GM19238 (cell line): ENCODE measurements at regions not wholly inside any gene's neighbourhood (a gene's known extent, or its start where the extent isn't known, plus 50 kb on each side); places are given as distances from the start of the nearest gene placed in this dataset.
"Not testable (repeated sequence)": the region's sequence is repeated elsewhere in the genome, so short reads cannot be mapped to it uniquely, and the experiment has no call there.

Source experiments
- DNase-seq: peaks from one replicate; pipeline ENCODE4 v3.0.0; 2011; ENCODE audit warnings: low spot score; ENCODE audit not compliant: insufficient read length

- DNase-seq = no peak
Measured at GRCh38 chr19:27859689-27860088, 1353.3 kb downstream of the UQCRFS1 start.

DNA sequence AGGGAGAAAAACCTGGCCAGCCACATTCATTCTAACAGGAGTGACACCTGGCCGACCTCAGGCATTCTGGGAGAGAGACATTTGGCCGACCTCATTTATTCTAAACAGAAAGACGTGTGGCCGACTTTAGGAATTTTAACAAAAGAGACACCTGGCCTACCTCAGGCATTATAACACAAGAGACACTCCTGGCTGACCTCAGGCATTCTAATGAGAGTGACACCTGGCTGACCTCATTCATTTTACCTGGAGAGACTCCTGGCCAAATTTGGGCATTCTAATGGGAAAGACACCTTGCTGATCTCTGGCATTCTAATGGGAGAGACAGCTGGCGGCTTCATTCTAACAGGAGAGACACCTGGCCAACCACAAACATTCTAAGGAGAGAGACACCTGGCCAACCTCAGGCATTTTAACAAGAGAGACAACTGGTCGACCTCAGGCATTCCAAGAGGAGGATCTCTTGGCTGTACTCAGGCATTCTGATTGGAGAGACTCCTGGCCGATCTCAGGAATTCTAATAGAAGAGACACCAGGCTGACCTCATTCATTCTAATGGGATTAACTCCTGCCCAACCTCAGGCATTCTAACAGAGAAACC, 1353.9 kb downstream of the UQCRFS1 start:
- DNase-seq = no peak

- not testable (repeated sequence) for DNase-seq
Measured at GRCh38 chr19:27852931-27853330, 1360.0 kb downstream of the UQCRFS1 start.

GRCh38 chr19:27851543-27852060, 1361.3 kb downstream of the UQCRFS1 start:
- DNase-seq = no peak

DNA sequence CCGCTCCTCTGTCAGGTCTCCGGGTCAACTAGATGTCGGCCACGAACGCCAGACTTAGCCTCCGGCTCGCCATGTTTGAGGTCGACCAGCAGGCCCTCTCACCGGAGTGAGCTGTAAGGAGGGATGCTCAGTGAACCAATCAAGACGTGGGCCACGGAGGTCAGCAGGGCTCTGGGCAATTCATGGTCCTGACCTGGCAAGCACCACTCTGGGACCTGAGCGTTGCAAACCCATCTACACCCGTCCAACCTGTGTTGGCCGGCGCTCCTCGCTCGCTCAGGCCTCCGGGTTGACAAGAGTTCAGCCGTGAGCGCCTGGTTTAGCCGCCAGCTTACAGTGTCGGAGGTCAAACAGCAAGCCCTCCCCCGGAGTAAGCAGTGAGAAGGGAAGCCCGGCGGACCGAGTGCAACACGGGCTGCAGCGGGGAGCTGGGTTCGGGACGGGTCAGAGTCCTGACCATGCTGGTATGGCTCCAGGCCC, 1361.9 kb downstream of the UQCRFS1 start:
- no peak for DNase-seq

DNA sequence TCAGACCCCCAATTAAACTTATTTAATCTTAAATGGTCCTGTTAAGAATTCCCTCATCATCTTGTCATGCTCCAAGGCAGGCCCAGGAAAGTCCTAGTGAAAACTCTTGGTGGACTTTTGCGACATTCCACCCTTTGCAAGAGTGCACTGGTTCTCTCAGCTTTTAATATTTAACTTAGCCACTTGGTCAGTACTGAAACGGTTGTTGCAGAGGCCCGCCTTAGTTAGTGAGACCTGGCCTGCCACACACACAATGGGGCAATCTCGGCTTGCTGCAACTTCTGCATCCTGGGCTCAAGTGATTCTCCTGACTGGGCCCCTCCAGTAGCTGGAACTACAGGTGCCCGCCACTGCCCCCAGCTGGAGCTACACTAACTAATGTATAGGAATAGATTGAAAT, 1366.0 kb downstream of the UQCRFS1 start:
- DNase-seq = no peak

GRCh38 chr19:27844261-27844660, 1368.7 kb downstream of the UQCRFS1 start:
- no peak for DNase-seq

GRCh38 chr19:27843861-27844260, 1369.1 kb downstream of the UQCRFS1 start:
- DNase-seq = no peak

- no peak for DNase-seq
Measured at GRCh38 chr19:27833031-27833430, 1379.9 kb downstream of the UQCRFS1 start.

- DNase-seq = no peak
Measured at GRCh38 chr19:27828829-27829228, 1384.1 kb downstream of the UQCRFS1 start.

DNA sequence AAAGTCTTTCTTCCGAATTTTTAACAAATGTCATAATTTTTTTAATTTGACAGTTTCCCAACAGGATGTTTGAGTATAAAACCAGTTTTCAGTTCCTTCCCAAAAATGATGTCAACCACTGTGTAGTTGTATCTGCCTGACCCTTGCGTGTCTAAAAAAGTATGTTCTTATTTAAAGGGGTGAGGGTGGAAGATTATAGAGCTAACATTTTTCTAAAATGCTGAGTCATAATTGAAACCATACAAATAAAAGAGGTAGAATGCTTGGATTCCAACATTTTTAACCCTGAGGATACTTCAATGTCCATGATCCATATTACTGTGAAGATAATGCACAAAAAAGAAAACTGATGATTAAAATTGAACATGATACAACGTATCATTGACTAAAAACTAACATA, 1388.8 kb downstream of the UQCRFS1 start:
- DNase-seq = no peak

- DNase-seq = no peak
Measured at GRCh38 chr19:27822336-27822735, 1390.6 kb downstream of the UQCRFS1 start.

- DNase-seq = no peak
Measured at GRCh38 chr19:27821418-27822018, 1391.4 kb downstream of the UQCRFS1 start.

DNA sequence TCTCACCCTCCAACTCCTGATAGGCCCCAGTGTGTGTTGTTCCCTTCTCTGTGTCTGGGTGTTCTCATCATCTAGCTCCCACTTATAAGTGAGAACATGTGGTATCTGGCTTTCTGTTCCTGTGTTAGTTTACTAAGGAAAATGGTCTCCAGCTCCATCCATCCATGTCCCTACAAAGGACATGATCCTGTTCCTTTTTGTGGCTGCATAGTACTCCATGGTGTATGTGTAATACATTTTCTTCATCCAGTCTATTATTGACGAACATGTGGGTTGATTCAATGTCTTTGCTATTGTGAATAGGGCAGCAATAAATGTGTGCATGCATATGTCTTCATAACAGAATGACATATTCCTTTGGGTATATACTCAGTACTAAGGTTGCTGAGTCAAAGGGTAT, 1397.0 kb downstream of the UQCRFS1 start:
- no peak for DNase-seq

- not testable (repeated sequence) for DNase-seq
Measured at GRCh38 chr19:27814834-27815233, 1398.1 kb downstream of the UQCRFS1 start.

DNA sequence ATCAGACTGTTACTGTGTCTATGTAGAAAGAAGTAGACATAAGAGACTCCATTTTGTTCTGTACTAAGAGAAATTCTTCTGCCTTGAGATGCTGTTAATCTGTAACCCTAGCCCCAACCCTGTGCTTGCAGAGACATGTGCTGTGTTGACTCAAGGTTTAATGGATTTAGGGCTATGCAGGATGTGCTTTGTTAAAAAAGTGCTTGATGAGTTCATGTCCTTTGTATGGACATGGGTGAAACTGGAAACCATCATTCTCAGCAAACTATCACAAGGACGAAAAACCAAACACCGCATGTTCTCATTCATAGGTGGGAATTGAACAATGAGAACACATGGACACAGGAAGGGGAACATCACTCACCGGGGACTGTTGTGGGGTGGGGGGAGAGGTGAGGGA, 1398.7 kb downstream of the UQCRFS1 start:
- DNase-seq = not testable (repeated sequence)

DNA sequence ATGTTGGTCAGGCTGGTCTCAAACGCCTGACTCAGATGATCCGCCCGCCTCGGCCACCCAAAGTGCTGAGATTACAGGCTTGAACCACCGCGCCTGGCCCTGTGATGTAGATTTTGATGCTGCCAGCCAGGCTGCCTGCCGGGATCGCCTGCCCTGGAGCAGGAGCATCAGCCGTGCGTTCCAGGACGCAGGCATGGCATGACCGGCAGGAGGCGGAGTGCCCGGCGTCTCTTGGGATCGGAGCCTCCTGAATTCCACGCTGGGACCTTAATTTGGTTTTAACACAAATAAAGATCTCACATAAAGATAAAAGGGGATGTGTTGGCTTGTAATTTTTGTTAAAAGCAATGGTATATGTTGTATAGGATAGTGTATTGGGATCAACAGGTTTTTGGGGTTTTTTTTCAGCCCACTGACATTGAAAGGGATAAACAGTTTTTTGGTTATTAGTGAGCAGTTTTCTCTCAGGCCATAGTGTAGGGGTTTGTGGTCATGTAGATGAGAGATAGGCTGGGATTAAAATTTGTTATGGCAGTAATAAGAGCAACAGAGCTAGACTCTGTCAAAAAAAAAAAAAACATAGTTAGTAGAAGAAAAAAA, 1406.4 kb downstream of the UQCRFS1 start:
- no peak for DNase-seq

- no peak for DNase-seq
Measured at GRCh38 chr19:27805848-27806247, 1407.1 kb downstream of the UQCRFS1 start.

DNA sequence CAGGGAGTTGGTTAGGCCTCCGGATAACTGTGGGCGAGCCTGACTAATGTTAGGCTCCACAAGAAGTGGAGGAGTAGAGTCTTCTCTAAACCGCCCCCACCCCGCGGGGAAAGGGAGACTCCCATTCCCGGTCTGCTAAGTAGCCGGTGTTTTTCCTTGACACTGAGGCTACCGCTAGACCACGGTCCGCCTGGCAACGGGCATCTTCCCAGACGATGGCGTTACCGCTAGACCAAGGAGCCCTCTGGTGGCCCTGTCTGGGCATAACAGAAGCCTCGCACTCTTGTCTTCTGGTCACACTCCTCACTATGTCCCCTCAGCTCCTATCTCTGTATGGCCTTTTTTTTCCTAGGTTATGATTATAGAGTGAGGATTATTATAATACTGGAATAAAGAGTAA, 1410.7 kb downstream of the UQCRFS1 start:
- DNase-seq = not testable (repeated sequence)

DNA sequence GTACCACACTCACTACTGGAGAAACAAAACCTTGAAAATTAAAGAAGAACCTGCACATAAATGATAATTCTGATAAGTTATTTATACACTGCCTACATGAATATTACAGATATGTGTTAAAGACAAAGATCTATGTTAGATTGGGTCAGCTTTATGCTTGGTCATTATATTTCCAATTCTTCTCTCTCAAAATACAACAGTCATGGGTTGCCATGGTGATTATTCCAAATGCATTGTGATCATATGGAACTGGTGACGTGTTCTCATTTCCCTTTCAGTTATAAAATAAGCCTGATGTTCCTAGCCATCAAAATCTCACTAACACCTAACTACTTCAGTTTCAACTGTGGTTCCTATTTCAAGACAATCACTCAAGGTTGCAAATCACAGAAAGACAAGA, 1416.4 kb downstream of the UQCRFS1 start:
- no peak for DNase-seq

DNA sequence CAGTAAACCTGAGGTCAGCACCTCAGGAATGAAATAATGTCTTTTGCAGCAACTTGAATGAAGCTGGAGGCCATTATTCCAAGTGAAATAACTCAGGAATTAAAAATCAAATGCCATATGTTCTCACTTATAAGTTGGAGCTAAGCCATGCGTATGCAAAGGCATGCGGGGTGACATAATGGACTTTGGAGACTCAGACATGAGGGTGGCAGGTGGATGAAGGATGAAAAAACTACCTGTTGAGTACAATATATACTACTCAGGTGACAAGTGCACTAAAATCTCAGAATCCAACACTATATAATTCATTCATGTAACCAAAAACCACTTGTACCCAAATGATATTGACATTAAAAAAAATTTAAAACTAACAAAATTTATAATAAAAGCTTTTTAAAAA, 1416.9 kb downstream of the UQCRFS1 start:
- no peak for DNase-seq

- no peak for DNase-seq
Measured at GRCh38 chr19:27795369-27795768, 1417.6 kb downstream of the UQCRFS1 start.
